GM18951 (cell line): ENCODE measurements at regions not wholly inside any gene's neighbourhood (a gene's known extent, or its start where the extent isn't known, plus 50 kb on each side); places are given as distances from the start of the nearest gene placed in this dataset.

Experiments
- POLR2A ChIP-seq: IDR thresholded peaks from 4 replicates; pipeline ENCODE4 v1.6.1; 2011; ENCODE audit warnings: mild to moderate bottlenecking; ENCODE audit not compliant: insufficient read length, insufficient read depth; ENCODE audit errors: extremely low read depth
- in situ Hi-C: fragments of 300-500 bp; cut with MboI; formaldehyde crosslinking; loops from one replicate; pipeline ENCODE4 v1.12.0; 2022; ENCODE audit warnings: low sequenced_read_pairs, mixed read lengths, inconsistent platforms; ENCODE audit not compliant: unreplicated experiment

- in situ Hi-C loops = no loop called here
- TF ChIP-seq POLR2A = no peak
These were observed 223.7 kb upstream of the GRAMD2B start for GRCh38 chr5:126199467-126199866.

GRCh38 chr5:126208691-126209090, 214.5 kb upstream of the GRAMD2B start:
- in situ Hi-C loops = no loop called here
- no peak for TF ChIP-seq POLR2A

GRCh38 chr5:126210955-126211354, 212.3 kb upstream of the GRAMD2B start:
- in situ Hi-C loops = no loop called here
- TF ChIP-seq POLR2A = no peak

- TF ChIP-seq POLR2A = no peak
- in situ Hi-C loops = no loop called here
These were observed 203.6 kb upstream of the GRAMD2B start for GRCh38 chr5:126219616-126220015.

GRCh38 chr5:126220725-126221124, 202.5 kb upstream of the GRAMD2B start:
- no peak for TF ChIP-seq POLR2A
- in situ Hi-C loops = no loop called here

- in situ Hi-C loops = no loop called here
- TF ChIP-seq POLR2A = no peak
These were observed 194.3 kb upstream of the GRAMD2B start for GRCh38 chr5:126228934-126229333.

GRCh38 chr5:126233256-126233655, 190.0 kb upstream of the GRAMD2B start:
- in situ Hi-C loops = no loop called here
- no peak for TF ChIP-seq POLR2A

- TF ChIP-seq POLR2A = no peak
- in situ Hi-C loops = no loop called here
These were observed 188.5 kb upstream of the GRAMD2B start for GRCh38 chr5:126234563-126235195.

GRCh38 chr5:126235628-126236027, 187.6 kb upstream of the GRAMD2B start:
- in situ Hi-C loops = no loop called here
- no peak for TF ChIP-seq POLR2A

GRCh38 chr5:126236994-126237393, 186.2 kb upstream of the GRAMD2B start:
- TF ChIP-seq POLR2A = no peak

GRCh38 chr5:126248611-126249010, 174.6 kb upstream of the GRAMD2B start:
- in situ Hi-C loops = no loop called here
- no peak for TF ChIP-seq POLR2A

More at GRCh38 chr5:126236994-126237393, 186.2 kb upstream of the GRAMD2B start:
- in situ Hi-C loops = no loop called here

GRCh38 chr5:126251024-126251423, 172.2 kb upstream of the GRAMD2B start:
- in situ Hi-C loops = no loop called here
- no peak for TF ChIP-seq POLR2A

- TF ChIP-seq POLR2A = no peak
These were observed 169.8 kb upstream of the GRAMD2B start for GRCh38 chr5:126253406-126253805.

GRCh38 chr5:126263591-126264184, 159.5 kb upstream of the GRAMD2B start:
- TF ChIP-seq POLR2A = no peak
- in situ Hi-C loops = no loop called here

More at GRCh38 chr5:126253406-126253805, 169.8 kb upstream of the GRAMD2B start:
- in situ Hi-C loops = no loop called here
